ENCODE measurements at regions not wholly inside any gene's neighbourhood (a gene's known extent, or its start where the extent isn't known, plus 50 kb on each side); places are given as distances from the start of the nearest gene placed in this dataset.

DNA sequence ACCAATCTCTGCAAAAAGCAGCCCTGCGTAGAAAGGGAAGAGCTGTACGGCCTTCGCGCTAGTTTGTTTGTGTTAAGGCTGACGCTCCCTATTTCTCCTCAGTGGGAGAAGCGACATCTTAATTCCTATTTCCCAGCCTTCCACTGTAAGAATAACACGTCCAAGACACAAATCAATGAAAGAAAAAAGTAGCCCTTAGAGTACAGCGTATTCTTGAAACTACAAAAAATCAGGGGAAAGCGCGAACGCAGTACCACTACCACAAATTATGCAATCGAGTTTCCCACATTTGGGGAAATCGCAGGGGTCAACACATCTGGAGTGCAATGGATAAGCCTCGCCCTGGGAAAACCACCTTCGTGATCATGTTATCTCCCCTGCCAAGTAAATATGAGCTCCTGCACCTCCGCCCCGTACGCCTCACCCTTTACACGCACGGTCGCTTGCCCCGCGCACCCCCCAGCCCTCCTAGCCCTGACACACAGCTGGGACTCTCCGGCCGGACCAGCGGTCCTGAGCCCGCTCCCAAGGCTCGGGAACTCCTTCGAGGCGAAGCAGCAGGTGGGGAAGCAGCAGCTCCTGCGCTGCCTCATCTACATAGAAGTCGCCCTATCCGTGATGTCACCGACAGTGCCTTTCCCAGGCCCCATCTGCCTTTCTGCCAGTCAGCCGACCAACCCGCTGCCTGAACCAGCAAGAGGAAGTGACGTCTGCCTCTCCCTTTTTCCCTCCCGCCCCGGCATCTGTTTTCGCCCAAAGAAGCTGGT, 94.7 kb downstream of the PPIAL4G start (continued):
- peak; percentile 20; the same call in 1 of the 2 replicates for TF ChIP-seq ZNF710 (CRISPR knock-in tag; IDR thresholded peaks at IDR 0.05; ENCODE audit: borderline replicate concordance)
- TF ChIP-seq ATRX (CRISPR knock-in tag; IDR thresholded peaks at IDR 0.05; ENCODE audit: borderline replicate concordance): no peak
- TF ChIP-seq ATF1 (CRISPR knock-in tag; IDR thresholded peaks at IDR 0.05): peak; percentile 86
- no peak for TF ChIP-seq MTA1 (CRISPR knock-in tag; IDR thresholded peaks at IDR 0.05; ENCODE audit: borderline replicate concordance)
- TF ChIP-seq NR1H2 (CRISPR knock-in tag; IDR thresholded peaks at IDR 0.05; ENCODE audit: borderline replicate concordance, low read depth): no peak
- TF ChIP-seq MEIS1 (CRISPR knock-in tag; IDR thresholded peaks at IDR 0.05; ENCODE audit: borderline replicate concordance): no peak
- peak; percentile 70 for TF ChIP-seq SP4 (CRISPR knock-in tag; IDR thresholded peaks at IDR 0.05)
- TF ChIP-seq, protein P1, sequence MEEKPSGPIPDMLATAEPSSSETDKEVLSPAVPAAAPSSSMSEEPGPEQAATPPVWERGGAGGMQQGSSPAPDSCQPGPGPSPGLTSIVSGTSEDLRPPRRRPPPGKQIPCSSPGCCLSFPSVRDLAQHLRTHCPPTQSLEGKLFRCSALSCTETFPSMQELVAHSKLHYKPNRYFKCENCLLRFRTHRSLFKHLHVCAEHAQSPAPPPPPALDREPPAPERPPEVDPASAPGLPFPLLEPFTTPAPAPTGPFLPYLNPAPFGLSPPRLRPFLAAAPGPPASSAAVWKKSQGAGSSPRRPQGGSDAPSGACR (CRISPR knock-in tag; IDR thresholded peaks at IDR 0.05): 0 out of 2 replicates have a peak, but pooled peaks have one; percentile 15
- no peak; the same call in 1 of the 2 replicates for TF ChIP-seq DNMT3B (CRISPR knock-in tag; conservative IDR thresholded peaks at IDR 0.05)
- TF ChIP-seq ZNF383 (CRISPR knock-in tag; IDR thresholded peaks at IDR 0.05; ENCODE audit: borderline replicate concordance): no peak
- TF ChIP-seq ZNF501 (CRISPR knock-in tag; IDR thresholded peaks at IDR 0.05): peak; percentile 60
- no peak for TF ChIP-seq KMT2A (CRISPR knock-in tag; IDR thresholded peaks at IDR 0.05)
- TF ChIP-seq GLI4 (CRISPR knock-in tag; IDR thresholded peaks at IDR 0.05; ENCODE audit: borderline replicate concordance): no peak
- TF ChIP-seq ZNF639 (CRISPR knock-in tag; conservative IDR thresholded peaks at IDR 0.05): no peak
- no peak for TF ChIP-seq AGO2 (optimal IDR thresholded peaks at IDR 0.05; ENCODE audit: low read depth, low read length)
- TF ChIP-seq, protein P2, sequence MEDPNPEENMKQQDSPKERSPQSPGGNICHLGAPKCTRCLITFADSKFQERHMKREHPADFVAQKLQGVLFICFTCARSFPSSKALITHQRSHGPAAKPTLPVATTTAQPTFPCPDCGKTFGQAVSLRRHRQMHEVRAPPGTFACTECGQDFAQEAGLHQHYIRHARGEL (CRISPR knock-in tag; IDR thresholded peaks at IDR 0.05): no peak
- no peak for TF ChIP-seq ZNF652 (CRISPR knock-in tag; IDR thresholded peaks at IDR 0.05; ENCODE audit: borderline replicate concordance, low read depth)
- no peak for TF ChIP-seq KDM1A (CRISPR knock-in tag; IDR thresholded peaks at IDR 0.05)
- TF ChIP-seq ZNF713 (CRISPR knock-in tag; IDR thresholded peaks at IDR 0.05): no peak
- TF ChIP-seq TGIF2 (CRISPR knock-in tag; IDR thresholded peaks at IDR 0.05): no peak; the same call in 1 of the 2 replicates
- no peak; the same call in 1 of the 2 replicates for TF ChIP-seq YEATS2 (CRISPR knock-in tag; IDR thresholded peaks at IDR 0.05; ENCODE audit: borderline replicate concordance)
- no peak for TF ChIP-seq BATF2 (CRISPR knock-in tag; IDR thresholded peaks at IDR 0.05)
- no peak for TF ChIP-seq ESRRA (CRISPR knock-in tag; IDR thresholded peaks at IDR 0.05; ENCODE audit: low read depth)
- no peak for TF ChIP-seq ZSCAN22 (CRISPR knock-in tag; IDR thresholded peaks at IDR 0.05)
